ENCODE measurements at regions not wholly inside any gene's neighbourhood (a gene's known extent, or its start where the extent isn't known, plus 50 kb on each side); places are given as distances from the start of the nearest gene placed in this dataset.

DNA sequence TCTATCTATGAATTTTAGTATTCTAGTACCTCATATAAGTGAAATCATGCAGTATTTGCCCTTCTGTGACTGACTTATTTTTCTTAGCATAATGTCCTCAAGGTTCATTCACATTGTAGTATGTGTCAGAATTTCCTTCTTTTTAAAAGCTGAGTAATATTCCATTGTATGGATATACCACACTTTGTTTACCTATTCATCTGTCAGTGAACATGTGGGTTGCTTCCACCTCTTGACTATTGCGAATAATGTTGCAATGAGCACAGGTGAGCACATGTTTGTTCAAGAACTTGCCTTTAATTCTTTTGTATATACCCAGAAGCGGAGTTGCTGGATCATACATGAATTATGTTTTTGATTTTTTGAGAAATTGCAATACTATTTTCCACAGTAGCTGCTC is 187.4 kb upstream of the RBMS1 start:
- no peak for FAIRE-seq
- POLR2A ChIA-PET = no interaction called here
- no peak for DNase-seq (ENCODE audit: low read depth in 1 of 2, low spot score in 1 of 2)
- H3K4me3 ChIP-seq = no peak overlapping the region
- 74% methylated on average over 2 of the region's 2 CpGs for WGBS (ENCODE audit: missing lambda C conversion rate)
- no peak overlapping the region for H3K27ac ChIP-seq
- H3K9me3 ChIP-seq = no peaks in the 10 kb centered on the region
- CTCF ChIA-PET = interaction anchor here (0.5 kb wide), 1 partner anchor 356 kb away, joined by 3 read pairs; no protein-coding TSS in a partner anchor
- ATAC-seq = no peak
- TF ChIP-seq JUNB (IDR thresholded peaks at IDR 0.05) (no peak), RARB (CRISPR knock-in tag; IDR thresholded peaks at IDR 0.05) (no peak), FOSB (CRISPR knock-in tag; IDR thresholded peaks at IDR 0.05) (no peak), KDM5A (IDR thresholded peaks at IDR 0.05) (no peak), GATA3 (IDR thresholded peaks at IDR 0.05; ENCODE audit: borderline replicate concordance) (no peak), SMC3 (IDR thresholded peaks at IDR 0.05) (no peak), CBX8 (IDR thresholded peaks at IDR 0.05) (no peak), NPAS2 (CRISPR knock-in tag; IDR thresholded peaks at IDR 0.05; ENCODE audit: borderline replicate concordance) (no peak), HOXB13 (CRISPR knock-in tag; IDR thresholded peaks at IDR 0.05; ENCODE audit: low read depth) (no peak), HOXB5 (CRISPR knock-in tag; IDR thresholded peaks at IDR 0.05) (no peak), SREBF2 (IDR thresholded peaks at IDR 0.05) (no peak), MAFK (IDR thresholded peaks at IDR 0.05; ENCODE audit: partially characterized antibody) (no peak), NR3C1 (IDR thresholded peaks at IDR 0.05) (no peak)
- no peak overlapping the region for H3K4me2 ChIP-seq
- H3K4me1 ChIP-seq = no peaks in the 10 kb centered on the region

DNA sequence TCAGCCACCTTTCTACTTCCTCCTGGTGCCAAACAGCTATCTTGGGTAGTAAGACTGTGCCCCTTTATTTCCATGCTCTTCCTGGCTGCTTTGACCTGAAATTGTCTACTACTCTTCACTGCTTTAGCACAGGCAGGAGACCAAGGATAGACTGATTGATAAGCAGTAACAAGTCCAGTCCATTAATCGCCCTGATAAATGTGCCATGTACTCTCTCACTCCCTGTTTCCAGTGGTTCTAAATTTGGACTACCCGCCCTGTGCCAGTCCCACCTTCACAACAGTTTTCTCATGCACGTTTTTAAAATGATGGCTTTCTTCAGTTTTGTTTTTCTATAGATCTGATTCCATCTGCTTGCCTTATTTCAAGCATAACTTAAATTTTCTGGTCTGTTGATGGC is 189.6 kb upstream of the RBMS1 start:
- WGBS (ENCODE audit: missing lambda C conversion rate) = 52% methylated on average over 3 of the region's 3 CpGs
- ChIA-PET POLR2A (no interaction called here), CTCF (interaction anchor here (0.7 kb wide), 1 partner anchor 12 kb away, joined by 4 read pairs; no protein-coding TSS in a partner anchor)
- FAIRE-seq (no peak), DNase-seq (ENCODE audit: low read depth in 1 of 2, low spot score in 1 of 2) (no peak), ATAC-seq (no peak)
- no peak overlapping the region for H3K27ac ChIP-seq
- H3K4me3 ChIP-seq = no peak overlapping the region
- no peaks in the 10 kb centered on the region for H3K4me1 ChIP-seq
- H3K4me2 ChIP-seq = no peak overlapping the region
- TF ChIP-seq MAFK (IDR thresholded peaks at IDR 0.05; ENCODE audit: partially characterized antibody) (no peak), CHD2 (IDR thresholded peaks at IDR 0.05; ENCODE audit: low read length, partially characterized antibody) (no peak), ZNF302 (CRISPR knock-in tag; IDR thresholded peaks at IDR 0.05) (no peak), TP53 (CRISPR knock-in tag; IDR thresholded peaks at IDR 0.05) (no peak), NPAS2 (CRISPR knock-in tag; IDR thresholded peaks at IDR 0.05; ENCODE audit: borderline replicate concordance) (no peak), RFX5 (IDR thresholded peaks at IDR 0.05) (no peak), RNF2 (IDR thresholded peaks at IDR 0.05; ENCODE audit: borderline replicate concordance, low read depth) (no peak), HOXB13 (CRISPR knock-in tag; IDR thresholded peaks at IDR 0.05; ENCODE audit: low read depth) (no peak), NFE2L2 (conservative IDR thresholded peaks at IDR 0.05; ENCODE audit: low read length) (no peak), POLR2AphosphoS2 (conservative IDR thresholded peaks at IDR 0.05; ENCODE audit: low read length) (no peak), PHF8 (IDR thresholded peaks at IDR 0.05; ENCODE audit: borderline replicate concordance, low read depth) (no peak), ZC3H11A (IDR thresholded peaks at IDR 0.05) (no peak)
- TF ChIP-seq, protein P1, sequence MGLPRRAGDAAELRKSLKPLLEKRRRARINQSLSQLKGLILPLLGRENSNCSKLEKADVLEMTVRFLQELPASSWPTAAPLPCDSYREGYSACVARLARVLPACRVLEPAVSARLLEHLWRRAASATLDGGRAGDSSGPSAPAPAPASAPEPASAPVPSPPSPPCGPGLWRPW (IDR thresholded peaks at IDR 0.05) = no peak
- TF ChIP-seq, protein P2, sequence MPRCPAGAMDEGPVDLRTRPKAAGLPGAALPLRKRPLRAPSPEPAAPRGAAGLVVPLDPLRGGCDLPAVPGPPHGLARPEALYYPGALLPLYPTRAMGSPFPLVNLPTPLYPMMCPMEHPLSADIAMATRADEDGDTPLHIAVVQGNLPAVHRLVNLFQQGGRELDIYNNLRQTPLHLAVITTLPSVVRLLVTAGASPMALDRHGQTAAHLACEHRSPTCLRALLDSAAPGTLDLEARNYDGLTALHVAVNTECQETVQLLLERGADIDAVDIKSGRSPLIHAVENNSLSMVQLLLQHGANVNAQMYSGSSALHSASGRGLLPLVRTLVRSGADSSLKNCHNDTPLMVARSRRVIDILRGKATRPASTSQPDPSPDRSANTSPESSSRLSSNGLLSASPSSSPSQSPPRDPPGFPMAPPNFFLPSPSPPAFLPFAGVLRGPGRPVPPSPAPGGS (IDR thresholded peaks at IDR 0.05) = no peak
- no peaks in the 10 kb centered on the region for H3K9me3 ChIP-seq

DNA sequence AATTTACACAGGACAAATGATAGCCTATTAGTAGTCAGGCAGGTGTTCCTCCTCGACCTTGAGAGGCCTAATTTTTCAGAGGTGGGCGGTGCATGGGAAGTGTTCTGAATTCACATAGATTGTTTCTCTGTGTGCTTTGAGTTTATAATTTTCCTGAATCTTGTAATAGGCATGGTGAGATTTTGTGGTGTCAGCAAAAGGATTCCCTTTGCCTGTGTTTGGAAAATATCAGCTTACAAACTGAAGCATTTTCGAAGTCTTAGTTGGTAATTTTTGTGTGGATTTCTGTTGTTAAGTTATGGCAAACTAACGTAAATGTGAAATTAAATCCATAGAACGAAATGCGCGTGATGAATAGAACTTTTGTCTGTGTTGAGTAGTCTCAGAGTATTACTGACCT is 194.0 kb upstream of the RBMS1 start:
- TF ChIP-seq MAFK (IDR thresholded peaks at IDR 0.05; ENCODE audit: partially characterized antibody) (peak; percentile 88), JUNB (IDR thresholded peaks at IDR 0.05) (no peak)
- no peak overlapping the region for H3K4me3 ChIP-seq
- ATAC-seq = no peak
- no peaks in the 10 kb centered on the region for H3K4me1 ChIP-seq
- 80% methylated on average over 7 of the region's 7 CpGs for WGBS (ENCODE audit: missing lambda C conversion rate)
- FAIRE-seq = no peak
- H3K27ac ChIP-seq = no peak overlapping the region
- CTCF ChIA-PET = interaction anchor here (1.0 kb wide), 1 partner anchor 98 kb away, joined by 3 read pairs; no protein-coding TSS in a partner anchor
- no peaks in the 10 kb centered on the region for H3K9me3 ChIP-seq
- H3K4me2 ChIP-seq = no peak overlapping the region
- POLR2A ChIA-PET = no interaction called here
- no peak for DNase-seq (ENCODE audit: low read depth in 1 of 2, low spot score in 1 of 2)
